Heart right ventricle (tissue), 16 donors: ENCODE measurements at regions not wholly inside any gene's neighbourhood (a gene's known extent, or its start where the extent isn't known, plus 50 kb on each side); places are given as distances from the start of the nearest gene placed in this dataset.

Experiments
- ATAC-seq, 8 donors: fragments of 200-7000 bp; cut with Tn5 transposase; one replicate each; pipeline ENCODE4 v1.9.1; 2020; ENCODE audit warnings: mild to moderate bottlenecking in 8 of 8, moderate library complexity in 8 of 8, moderate number of reproducible peaks in 1 of 8
- DNase-seq, 2 donors: peaks; one replicate each; pipeline ENCODE4 v3.0.0-alpha.2; 2020
- H3K27ac ChIP-seq, 10 donors: fragments of 200-600 bp; sonication (generic) in 2 of 10; one replicate each; pipeline versions ENCODE4 v1.5.0 to v1.8.0; 2020 to 2022; ENCODE audit warnings: mild to moderate bottlenecking in 3 of 10
- H3K27me3 ChIP-seq, 7 donors: fragments of 200-600 bp; one replicate each; pipeline ENCODE4 v1.8.0; 2021 to 2022; ENCODE audit warnings: mild to moderate bottlenecking in 2 of 7
- H3K36me3 ChIP-seq, 9 donors: fragments of 200-600 bp; sonication (generic) in 1 of 9; one replicate each; pipeline versions ENCODE4 v1.5.0 to v1.8.0; 2020 to 2022; ENCODE audit warnings: mild to moderate bottlenecking in 2 of 9
- H3K4me1 ChIP-seq, 9 donors: fragments of 200-600 bp; sonication (generic) in 1 of 9; one replicate each; pipeline versions ENCODE4 v1.5.0 to v1.8.0; 2020 to 2022; ENCODE audit warnings: mild to moderate bottlenecking in 4 of 9
- H3K4me3 ChIP-seq, 10 donors: fragments of 200-600 bp; sonication (generic) in 2 of 10; one replicate each; pipeline versions ENCODE4 v1.5.0 to v1.8.0; 2020 to 2022; ENCODE audit warnings: mild to moderate bottlenecking in 7 of 10, moderate library complexity in 2 of 10
- H3K9me3 ChIP-seq, 11 donors: fragments of 200-600 bp in 10 of 11; sonication (generic) in 2 of 11; one replicate each; pipeline versions ENCODE4 v1.5.0 to v1.8.0; 2013 to 2022; ENCODE audit warnings: mild to moderate bottlenecking in 2 of 11, control low read depth in 1 of 11, moderate library complexity in 1 of 11
- WGBS, 2 donors: extraction: QIAGEN DNeasy Blood & Tissue Kit; methylation state at CpG; one replicate each; pipeline ENCODE4 v1.1.7; 2013; ENCODE audit warnings: inconsistent platforms in 1 of 2; 5-methylcytosine and 5-hydroxymethylcytosine counted together
- intact Hi-C, 10 donors: fragments of 100-400 bp; cut with DNase I; formaldehyde crosslinking; loops; one replicate each; pipeline versions ENCODE4 v1.11.1 to v1.14.2; 2022
- TF ChIP-seq, protein P1 (sequence below), 9 donors: fragments of 200-600 bp; sonication (generic) in 2 of 9; IDR thresholded peaks; one replicate each; pipeline versions ENCODE4 v1.5.0 to v1.8.0; 2021 to 2022; ENCODE audit warnings: antibody characterized with exemption in 9 of 9, mild to moderate bottlenecking in 5 of 9, moderate library complexity in 1 of 9
- donor health status: Arrhythmogenic right ventricular cardiomyopathy.
- donor health status: ischemic (EF 13 %, LVEDD 7.1; RV severe dilation, severe dysfunction).
- donor health status: healthy with polysubstance abuse.
- donor health status: DM: no; HTN: yes; CAD: no.
- donor health status: DM: no; HTN: no; CAD: no.
- donor health status: ischemic (EF 25% LVEDD 6.9; RV normal size, moderate dysfunction).
- donor health status: ischemic (EF 25% LVEDD 5.7; RV mildly dilated, moderate dysfunction).
- donor health status: healthy.
- donor health status: DM: yes; HTN: yes; CAD: no.
- donor health status: Ischemic cardiomyopathy.
- donor health status: ischemic (EF 35%, LVEDD 5.7; RV mildly dilated, moderate dysfunction).
- donor health status: nonischemic (EF 11% LVEDD 7.7; RV severe dilation, severe dysfunction).
- donor health status: DM: yes; HTN: yes; CAD: no.
- donor health status: PGD.
- donor health status: ischemic (EF 29% LVEDD 5.4; RV normal size, mild dysfunction).
- donor health status: nonischemic (EF 23%, LVEDD 6.1; RV moderate dilation, normal function).

GRCh38 chr2:147603447-147603846 is 241.4 kb upstream of the ACVR2A start:
- DNase-seq (no peak), ATAC-seq (no peak)
- peaks cover 0 to 4% (median 0%) of the 10 kb centered on the region in 7 donors for H3K27me3 ChIP-seq
- H3K4me1 ChIP-seq = peaks cover 0 to 5% (median 0%) of the 10 kb centered on the region in 9 donors
- peaks cover 0 to 5% (median 0%) of the 10 kb centered on the region in 11 donors for H3K9me3 ChIP-seq
- no peak overlapping the region for H3K27ac ChIP-seq
- intact Hi-C loops = no loop called here
- 78 to 91% methylated on average over 1 of the region's 1 CpG for WGBS, 2 donors
- H3K36me3 ChIP-seq = no peaks in the 10 kb centered on the region
- H3K4me3 ChIP-seq = no peak overlapping the region
- TF ChIP-seq, protein P1, sequence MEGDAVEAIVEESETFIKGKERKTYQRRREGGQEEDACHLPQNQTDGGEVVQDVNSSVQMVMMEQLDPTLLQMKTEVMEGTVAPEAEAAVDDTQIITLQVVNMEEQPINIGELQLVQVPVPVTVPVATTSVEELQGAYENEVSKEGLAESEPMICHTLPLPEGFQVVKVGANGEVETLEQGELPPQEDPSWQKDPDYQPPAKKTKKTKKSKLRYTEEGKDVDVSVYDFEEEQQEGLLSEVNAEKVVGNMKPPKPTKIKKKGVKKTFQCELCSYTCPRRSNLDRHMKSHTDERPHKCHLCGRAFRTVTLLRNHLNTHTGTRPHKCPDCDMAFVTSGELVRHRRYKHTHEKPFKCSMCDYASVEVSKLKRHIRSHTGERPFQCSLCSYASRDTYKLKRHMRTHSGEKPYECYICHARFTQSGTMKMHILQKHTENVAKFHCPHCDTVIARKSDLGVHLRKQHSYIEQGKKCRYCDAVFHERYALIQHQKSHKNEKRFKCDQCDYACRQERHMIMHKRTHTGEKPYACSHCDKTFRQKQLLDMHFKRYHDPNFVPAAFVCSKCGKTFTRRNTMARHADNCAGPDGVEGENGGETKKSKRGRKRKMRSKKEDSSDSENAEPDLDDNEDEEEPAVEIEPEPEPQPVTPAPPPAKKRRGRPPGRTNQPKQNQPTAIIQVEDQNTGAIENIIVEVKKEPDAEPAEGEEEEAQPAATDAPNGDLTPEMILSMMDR (IDR thresholded peaks at IDR 0.05) = no peak

DNA sequence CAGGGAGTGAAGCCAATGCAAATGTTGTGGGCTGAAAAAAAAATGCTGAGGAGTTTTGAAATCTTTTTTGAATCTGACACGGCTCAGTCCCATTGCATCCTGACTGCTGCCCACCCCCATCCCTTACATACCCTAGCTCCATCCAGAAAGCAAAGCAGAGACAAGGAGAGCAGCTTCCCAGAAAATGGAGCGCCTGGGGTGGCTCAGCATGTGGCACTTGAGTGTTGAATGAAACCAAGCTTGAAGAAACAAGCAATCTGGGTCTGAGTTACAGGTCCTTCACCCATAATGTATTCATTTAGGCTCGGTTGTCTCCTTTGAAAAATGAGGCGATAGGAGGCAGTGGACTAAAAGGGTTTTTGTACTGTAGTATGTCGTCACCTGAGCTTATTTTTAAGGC is 244.2 kb upstream of the ACVR2A start:
- no peak for ATAC-seq
- H3K36me3 ChIP-seq = no peaks in the 10 kb centered on the region
- peaks cover 0 to 5% (median 0%) of the 10 kb centered on the region in 11 donors for H3K9me3 ChIP-seq
- intact Hi-C loops = no loop called here
- DNase-seq = no peak
- WGBS, 2 donors = 64% methylated on average over 5 of the region's 5 CpGs
- no peak overlapping the region for H3K4me3 ChIP-seq
- H3K27me3 ChIP-seq = peaks cover 0 to 4% (median 0%) of the 10 kb centered on the region in 7 donors
- H3K27ac ChIP-seq = no peak overlapping the region
- TF ChIP-seq, protein P1 (IDR thresholded peaks at IDR 0.05) = no peak
- H3K4me1 ChIP-seq = peaks cover 0 to 5% (median 0%) of the 10 kb centered on the region in 9 donors

GRCh38 chr2:147600223-147600622 is 244.6 kb upstream of the ACVR2A start:
- 49 to 65% methylated on average over 7 of the region's 7 CpGs for WGBS, 2 donors
- peaks cover 0 to 8% (median 0%) of the 10 kb centered on the region in 9 donors for H3K4me1 ChIP-seq
- ATAC-seq (no peak), DNase-seq (no peak)
- intact Hi-C loops = no loop called here
- H3K9me3 ChIP-seq = peaks cover 0 to 5% (median 0%) of the 10 kb centered on the region in 11 donors
- peaks cover 0 to 4% (median 0%) of the 10 kb centered on the region in 7 donors for H3K27me3 ChIP-seq
- H3K36me3 ChIP-seq = no peaks in the 10 kb centered on the region
- TF ChIP-seq, protein P1 (IDR thresholded peaks at IDR 0.05) = no peak
- H3K4me3 ChIP-seq = no peak overlapping the region
- H3K27ac ChIP-seq = no peak overlapping the region

DNA sequence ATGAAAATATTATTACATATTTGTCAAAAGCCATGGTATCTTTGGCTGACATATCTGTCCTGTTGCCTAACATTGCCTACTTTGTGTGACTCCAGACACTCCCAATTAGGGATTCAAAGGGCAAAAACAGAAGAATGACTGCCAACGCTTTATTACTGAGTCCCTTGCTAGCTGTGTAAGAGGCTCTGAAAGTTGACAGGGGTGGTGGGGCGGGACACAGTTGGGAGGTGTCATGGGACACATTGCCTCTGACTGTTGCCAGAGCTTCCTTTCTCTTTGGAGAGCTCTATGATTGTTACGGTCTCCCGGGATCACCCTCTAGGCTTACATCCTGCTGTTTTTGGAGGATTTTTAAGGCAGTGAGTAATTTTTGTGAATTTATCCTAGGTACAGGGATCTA is 249.6 kb upstream of the ACVR2A start:
- no peak overlapping the region for H3K4me3 ChIP-seq
- TF ChIP-seq, protein P1 (IDR thresholded peaks at IDR 0.05) = no peak
- intact Hi-C loops = no loop called here
- 40 to 57% methylated on average over 4 of the region's 4 CpGs for WGBS, 2 donors
- DNase-seq = peak; percentile 11 to 12
- peak in 7 of 8 donors; percentile 55 to 85 (median 59) for ATAC-seq
- peaks cover 0 to 15% (median 0%) of the 10 kb centered on the region in 11 donors for H3K9me3 ChIP-seq
- H3K27me3 ChIP-seq = no peaks in the 10 kb centered on the region
- no peaks in the 10 kb centered on the region for H3K36me3 ChIP-seq
- H3K4me1 ChIP-seq = peaks cover 0 to 13% (median 0%) of the 10 kb centered on the region in 9 donors
- peak overlapping the region in 3 of 10 donors; percentile 13 to 25 (median 15) for H3K27ac ChIP-seq
